NCI-H226 (cell line): ENCODE measurements at regions not wholly inside any gene's neighbourhood (a gene's known extent, or its start where the extent isn't known, plus 50 kb on each side); places are given as distances from the start of the nearest gene placed in this dataset.
"Not testable (repeated sequence)": the region's sequence is repeated elsewhere in the genome, so short reads cannot be mapped to it uniquely, and the experiment has no call there.

Experiments used
- DNase-seq: peaks from one replicate; pipeline ENCODE4 v3.0.0-alpha.2; 2015

GRCh38 chr3:118504906-118505305 is 529.7 kb downstream of the IGSF11 start:
- DNase-seq: no peak

- DNase-seq: no peak
These were observed 528.9 kb downstream of the IGSF11 start for GRCh38 chr3:118505784-118506183.

GRCh38 chr3:118511402-118511801 is 523.2 kb downstream of the IGSF11 start:
- DNase-seq: no peak

- no peak for DNase-seq
These were observed 522.3 kb downstream of the IGSF11 start for GRCh38 chr3:118512301-118512700.

GRCh38 chr3:118525077-118525476 is 509.6 kb downstream of the IGSF11 start:
- DNase-seq: no peak

- no peak for DNase-seq
These were observed 507.7 kb downstream of the IGSF11 start for GRCh38 chr3:118526758-118527513.

- no peak for DNase-seq
These were observed 507.1 kb downstream of the IGSF11 start for GRCh38 chr3:118527514-118528044.

GRCh38 chr3:118529554-118529953 is 505.1 kb downstream of the IGSF11 start:
- DNase-seq: no peak

GRCh38 chr3:118530350-118530922 is 504.2 kb downstream of the IGSF11 start:
- DNase-seq: no peak

- DNase-seq: not testable (repeated sequence)
These were observed 503.7 kb downstream of the IGSF11 start for GRCh38 chr3:118530927-118531356.

GRCh38 chr3:118531816-118532215 is 502.8 kb downstream of the IGSF11 start:
- no peak for DNase-seq

GRCh38 chr3:118533676-118534075 is 501.0 kb downstream of the IGSF11 start:
- no peak for DNase-seq

GRCh38 chr3:118534519-118534918 is 500.1 kb downstream of the IGSF11 start:
- no peak for DNase-seq

GRCh38 chr3:118536764-118537163 is 497.9 kb downstream of the IGSF11 start:
- DNase-seq: no peak

GRCh38 chr3:118537454-118537853 is 497.2 kb downstream of the IGSF11 start:
- no peak for DNase-seq

- no peak for DNase-seq
These were observed 496.5 kb downstream of the IGSF11 start for GRCh38 chr3:118538187-118538586.

GRCh38 chr3:118539820-118540447 is 494.7 kb downstream of the IGSF11 start:
- not testable (repeated sequence) for DNase-seq

GRCh38 chr3:118540448-118540821 is 494.2 kb downstream of the IGSF11 start:
- DNase-seq: not testable (repeated sequence)

- DNase-seq: no peak
These were observed 493.8 kb downstream of the IGSF11 start for GRCh38 chr3:118540826-118541225.

- DNase-seq: no peak
These were observed 492.9 kb downstream of the IGSF11 start for GRCh38 chr3:118541796-118542195.

- no peak for DNase-seq
These were observed 490.8 kb downstream of the IGSF11 start for GRCh38 chr3:118543832-118544231.

GRCh38 chr3:118544458-118544857 is 490.2 kb downstream of the IGSF11 start:
- DNase-seq: no peak

- no peak for DNase-seq
These were observed 486.2 kb downstream of the IGSF11 start for GRCh38 chr3:118548434-118548833.

- no peak for DNase-seq
These were observed 484.5 kb downstream of the IGSF11 start for GRCh38 chr3:118550122-118550521.
